Mesodermal cell (in vitro differentiated cells): ENCODE measurements at regions not wholly inside any gene's neighbourhood (a gene's known extent, or its start where the extent isn't known, plus 50 kb on each side); places are given as distances from the start of the nearest gene placed in this dataset.

Experiments used
- H3K27ac ChIP-seq: 2 replicates; pipeline ENCODE4 v1.7.0; 2013; ENCODE audit warnings: mild to moderate bottlenecking, low read depth, low read length, moderate library complexity; ENCODE audit not compliant: severe bottlenecking
- H3K36me3 ChIP-seq: 2 replicates; pipeline ENCODE4 v1.7.1; 2013; ENCODE audit warnings: mild to moderate bottlenecking, low read length, moderate library complexity; ENCODE audit not compliant: control insufficient read depth, insufficient read depth
- H3K4me1 ChIP-seq: one replicate; pipeline ENCODE4 v1.7.1; 2013; ENCODE audit warnings: mild to moderate bottlenecking, low read length; ENCODE audit not compliant: insufficient read depth, control insufficient read depth, poor library complexity, severe bottlenecking
- H3K4me3 ChIP-seq: 2 replicates; pipeline ENCODE4 v1.7.0; 2013; ENCODE audit warnings: low read length, control low read depth, mild to moderate bottlenecking; ENCODE audit not compliant: insufficient read depth, poor library complexity, severe bottlenecking; ENCODE audit errors: extremely low read depth
- H3K9me3 ChIP-seq: 2 replicates; pipeline ENCODE4 v1.7.1; 2013; ENCODE audit warnings: mild to moderate bottlenecking, low read length, moderate library complexity; ENCODE audit not compliant: control insufficient read depth
- WGBS, 2 experiments: methylation state at CpG; one replicate each; pipeline ENCODE4 v1.1.5; 2013; ENCODE audit warnings: missing lambda C conversion rate in 2 of 2; ENCODE audit not compliant: insufficient coverage in 2 of 2; 5-methylcytosine and 5-hydroxymethylcytosine counted together

DNA sequence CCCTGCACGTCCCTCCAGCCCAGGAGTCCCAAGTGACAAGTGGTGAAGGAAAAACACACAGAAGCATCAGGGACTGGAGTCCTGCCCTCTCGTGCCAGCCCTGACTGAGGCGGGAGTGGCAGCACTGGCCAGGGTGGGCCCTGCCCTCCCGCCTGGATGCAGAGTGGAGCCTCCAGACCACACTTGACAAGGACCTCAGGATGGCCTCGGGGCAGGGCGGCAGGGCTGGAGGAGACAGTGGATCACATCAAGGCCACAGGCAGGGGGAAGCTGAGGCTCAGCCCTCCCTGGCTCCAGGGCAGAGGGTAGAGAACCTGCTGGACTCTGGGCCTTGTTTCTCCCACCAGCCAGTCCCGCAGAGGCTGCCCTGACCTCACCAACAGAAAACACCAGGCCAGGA, 128.8 kb upstream of the CDH4 start:
- no peak overlapping the region for H3K4me3 ChIP-seq
- no peak overlapping the region for H3K27ac ChIP-seq
- WGBS, 2 experiments = 87 to 88% methylated on average over 4 to 7 of the region's 7 CpGs
- H3K36me3 ChIP-seq = no peaks in the 10 kb centered on the region
- no peaks in the 10 kb centered on the region for H3K4me1 ChIP-seq
- H3K9me3 ChIP-seq = no peaks in the 10 kb centered on the region

DNA sequence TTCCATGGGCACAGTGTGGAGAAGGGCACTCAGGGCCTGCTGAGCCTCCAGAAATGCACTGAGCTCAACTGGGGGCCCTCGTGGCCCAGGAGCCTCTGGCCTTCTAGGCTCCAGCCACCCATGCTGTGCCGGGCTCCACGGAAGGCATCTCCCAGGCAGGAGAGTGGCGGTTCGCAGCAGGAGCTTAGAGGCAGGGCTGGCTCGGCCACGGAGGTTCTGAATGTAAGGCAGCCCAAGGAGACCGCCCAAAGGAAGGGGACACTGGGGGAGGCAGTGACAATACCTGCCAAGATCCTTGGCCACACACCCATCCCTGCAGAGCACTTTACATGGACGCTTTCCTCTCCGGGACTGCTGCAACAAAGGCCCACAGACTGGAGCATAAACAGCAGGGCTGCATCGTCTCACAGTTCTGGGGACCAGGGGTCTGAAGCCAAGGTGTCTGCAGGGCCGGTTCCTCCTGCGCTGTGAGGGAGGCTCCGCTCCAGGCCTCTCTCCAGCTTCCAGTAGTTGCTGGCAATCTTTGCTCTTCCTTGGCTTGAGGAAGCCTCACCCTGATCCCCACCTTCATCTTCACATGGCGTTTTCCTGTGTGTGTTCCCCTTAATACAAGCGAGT, 128.2 kb upstream of the CDH4 start:
- 88 to 94% methylated on average over 10 to 16 of the region's 16 CpGs for WGBS, 2 experiments

DNA sequence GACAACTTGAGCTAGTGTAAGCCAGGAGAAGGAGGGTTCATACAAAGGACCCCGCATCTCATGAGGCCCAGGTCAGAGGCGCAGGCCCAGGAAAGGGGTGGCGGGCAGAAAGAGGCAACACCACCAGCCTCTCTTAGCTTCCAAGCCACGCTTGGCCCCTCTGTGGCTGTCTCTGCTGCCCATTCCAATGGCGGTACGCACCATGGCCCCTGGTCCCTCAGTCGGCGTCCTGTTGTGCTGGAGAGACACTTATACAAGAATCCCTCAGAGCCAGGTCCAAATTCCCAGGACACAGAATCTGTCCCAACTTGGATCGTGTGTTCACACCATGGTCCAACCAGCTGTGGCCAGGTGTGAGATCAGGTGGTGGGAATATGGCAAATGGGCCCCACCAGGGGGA, 127.0 kb upstream of the CDH4 start:
- Histone ChIP-seq H3K36me3 (no peaks in the 10 kb centered on the region), H3K4me1 (no peaks in the 10 kb centered on the region), H3K27ac (no peak overlapping the region), H3K4me3 (no peak overlapping the region), H3K9me3 (no peaks in the 10 kb centered on the region)
- WGBS, 2 experiments = 91 to 93% methylated on average over 7 to 8 of the region's 9 CpGs

More for the DNA sequence above, 128.2 kb upstream of the CDH4 start:
- no peaks in the 10 kb centered on the region for H3K4me1 ChIP-seq
- H3K36me3 ChIP-seq = no peaks in the 10 kb centered on the region
- no peaks in the 10 kb centered on the region for H3K9me3 ChIP-seq
- H3K4me3 ChIP-seq = no peak overlapping the region
- no peak overlapping the region for H3K27ac ChIP-seq

DNA sequence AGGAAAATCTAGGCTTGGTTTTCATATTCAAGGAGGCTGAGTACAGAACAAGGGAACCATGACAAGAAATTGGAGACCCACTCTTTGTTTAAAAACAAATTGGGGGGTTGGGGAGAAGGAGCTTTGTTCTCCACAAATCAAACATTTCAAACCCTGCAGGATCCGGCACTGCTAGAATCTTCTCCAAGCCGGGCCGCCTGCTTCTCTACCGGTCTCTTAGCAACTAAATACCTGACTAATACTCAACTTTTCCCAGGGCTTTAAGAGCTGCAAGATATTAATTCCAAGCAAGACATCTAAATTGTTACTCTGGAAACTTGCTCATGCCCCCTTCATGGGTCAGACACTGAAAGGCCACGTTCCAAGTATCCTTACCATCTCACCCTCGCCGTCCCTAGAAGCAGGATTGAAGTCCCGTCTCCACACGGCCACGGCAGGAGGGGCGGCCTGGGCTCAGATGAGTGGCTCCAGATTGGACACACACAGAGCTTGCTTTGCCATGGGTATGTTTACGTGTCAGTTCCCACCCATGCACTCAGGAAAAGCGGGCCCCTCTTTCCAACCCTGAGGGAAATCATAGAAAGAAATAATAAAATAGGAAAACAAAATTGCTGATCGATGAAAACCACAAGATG, 126.4 kb upstream of the CDH4 start:
- WGBS, 2 experiments = 82 to 91% methylated on average over 11 to 12 of the region's 14 CpGs
- Histone ChIP-seq H3K9me3 (no peaks in the 10 kb centered on the region), H3K36me3 (no peaks in the 10 kb centered on the region), H3K27ac (no peak overlapping the region), H3K4me1 (no peaks in the 10 kb centered on the region), H3K4me3 (no peak overlapping the region)

GRCh38 chr20:61126369-61127195, 125.5 kb upstream of the CDH4 start:
- Histone ChIP-seq H3K4me1 (no peaks in the 10 kb centered on the region), H3K9me3 (no peaks in the 10 kb centered on the region), H3K4me3 (no peak overlapping the region), H3K36me3 (no peaks in the 10 kb centered on the region), H3K27ac (no peak overlapping the region)
- WGBS, 2 experiments = 94 to 97% methylated on average over 19 of the region's 21 CpGs

GRCh38 chr20:61127311-61128039, 124.6 kb upstream of the CDH4 start:
- Histone ChIP-seq H3K9me3 (no peaks in the 10 kb centered on the region), H3K27ac (no peak overlapping the region), H3K36me3 (no peaks in the 10 kb centered on the region), H3K4me1 (no peaks in the 10 kb centered on the region), H3K4me3 (no peak overlapping the region)
- WGBS, 2 experiments = 92 to 93% methylated on average over 10 to 12 of the region's 12 CpGs

DNA sequence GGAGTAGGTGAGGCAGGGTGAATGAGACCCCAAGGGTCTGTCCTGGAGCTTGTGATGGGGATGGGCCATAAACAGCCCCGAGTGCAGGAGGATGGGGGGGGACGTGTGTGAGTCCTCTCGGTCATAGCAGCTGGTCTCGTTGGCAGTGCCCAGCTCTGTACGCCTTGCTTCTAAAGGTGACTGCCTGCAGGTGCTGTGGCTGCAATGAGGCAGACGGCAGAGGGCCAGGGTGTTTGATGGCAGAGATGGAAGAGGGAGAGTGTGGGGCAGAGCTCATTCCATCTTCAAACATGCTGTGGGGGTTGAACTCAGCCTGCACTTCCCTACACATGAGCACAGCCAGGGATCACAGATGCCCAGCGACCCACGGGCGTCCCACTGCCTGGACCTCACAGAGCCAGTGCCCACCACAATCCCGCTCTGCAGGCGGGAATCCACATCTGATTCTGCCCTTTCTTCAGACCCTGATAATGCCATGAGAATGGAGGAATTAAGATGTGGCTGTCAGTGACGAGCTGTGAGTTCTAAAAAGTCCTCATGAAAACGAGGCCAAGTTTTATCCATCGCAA, 123.3 kb upstream of the CDH4 start:
- 80 to 85% methylated on average over 9 to 11 of the region's 14 CpGs for WGBS, 2 experiments
- Histone ChIP-seq H3K4me3 (no peak overlapping the region), H3K27ac (no peak overlapping the region), H3K4me1 (no peaks in the 10 kb centered on the region), H3K36me3 (no peaks in the 10 kb centered on the region), H3K9me3 (no peaks in the 10 kb centered on the region)

- no peak overlapping the region for H3K4me3 ChIP-seq
- 77 to 93% methylated on average over 3 to 8 of the region's 12 CpGs for WGBS, 2 experiments
- no peaks in the 10 kb centered on the region for H3K9me3 ChIP-seq
- H3K27ac ChIP-seq = no peak overlapping the region
- H3K4me1 ChIP-seq = no peaks in the 10 kb centered on the region
- H3K36me3 ChIP-seq = no peaks in the 10 kb centered on the region
These were observed 122.8 kb upstream of the CDH4 start for GRCh38 chr20:61129311-61129710.

- H3K4me3 ChIP-seq = no peak overlapping the region
- no peak overlapping the region for H3K27ac ChIP-seq
- no peaks in the 10 kb centered on the region for H3K4me1 ChIP-seq
- WGBS, 2 experiments = 94 to 95% methylated on average over 7 of the region's 7 CpGs
- no peaks in the 10 kb centered on the region for H3K9me3 ChIP-seq
- H3K36me3 ChIP-seq = no peaks in the 10 kb centered on the region
These were observed 121.9 kb upstream of the CDH4 start for GRCh38 chr20:61130156-61130555.

DNA sequence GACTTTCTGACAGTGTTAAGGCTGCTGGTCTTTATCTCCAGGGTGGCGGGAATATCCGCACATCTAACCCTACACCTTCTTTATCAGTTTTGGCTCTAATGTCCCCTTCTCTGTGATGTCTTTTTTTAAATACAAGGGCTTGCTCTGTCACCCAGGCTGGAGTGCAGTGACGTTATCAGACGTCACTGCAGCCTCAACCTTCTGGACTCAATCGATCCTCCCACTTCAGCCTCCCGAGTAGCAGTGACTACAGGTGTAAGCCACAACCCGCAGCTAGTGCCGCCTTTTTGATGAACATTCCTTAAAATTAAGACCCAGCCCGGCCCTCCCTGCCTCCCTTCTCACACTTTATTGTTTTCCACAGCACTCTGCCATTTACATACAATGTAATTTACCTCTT, 120.1 kb upstream of the CDH4 start:
- Histone ChIP-seq H3K9me3 (no peaks in the 10 kb centered on the region), H3K27ac (no peak overlapping the region), H3K4me3 (no peak overlapping the region), H3K4me1 (no peaks in the 10 kb centered on the region), H3K36me3 (no peaks in the 10 kb centered on the region)
- WGBS, 2 experiments = 85 to 87% methylated on average over 7 to 8 of the region's 9 CpGs
